Peyer's patch (tissue), 4 donors: ENCODE measurements at regions not wholly inside any gene's neighbourhood (a gene's known extent, or its start where the extent isn't known, plus 50 kb on each side); places are given as distances from the start of the nearest gene placed in this dataset.

Source experiments
- POLR2A ChIP-seq, 2 donors: fragments of 450-650 bp; IDR thresholded peaks; one replicate each; pipeline ENCODE4 v1.5.1; 2017; ENCODE audit warnings: antibody characterized with exemption in 2 of 2, mild to moderate bottlenecking in 2 of 2, moderate library complexity in 2 of 2
- TF ChIP-seq, protein P1 (sequence below), 6 experiments: fragments of 450-650 bp in 4 of 6; fragments of 200-600 bp in 2 of 6; sonication (generic) in 1 of 6; IDR thresholded peaks; one replicate each; pipeline ENCODE4 v1.5.1; 2017 to 2019; ENCODE audit warnings: antibody characterized with exemption in 6 of 6, mild to moderate bottlenecking in 3 of 6, moderate library complexity in 1 of 6

- TF ChIP-seq, protein P1, sequence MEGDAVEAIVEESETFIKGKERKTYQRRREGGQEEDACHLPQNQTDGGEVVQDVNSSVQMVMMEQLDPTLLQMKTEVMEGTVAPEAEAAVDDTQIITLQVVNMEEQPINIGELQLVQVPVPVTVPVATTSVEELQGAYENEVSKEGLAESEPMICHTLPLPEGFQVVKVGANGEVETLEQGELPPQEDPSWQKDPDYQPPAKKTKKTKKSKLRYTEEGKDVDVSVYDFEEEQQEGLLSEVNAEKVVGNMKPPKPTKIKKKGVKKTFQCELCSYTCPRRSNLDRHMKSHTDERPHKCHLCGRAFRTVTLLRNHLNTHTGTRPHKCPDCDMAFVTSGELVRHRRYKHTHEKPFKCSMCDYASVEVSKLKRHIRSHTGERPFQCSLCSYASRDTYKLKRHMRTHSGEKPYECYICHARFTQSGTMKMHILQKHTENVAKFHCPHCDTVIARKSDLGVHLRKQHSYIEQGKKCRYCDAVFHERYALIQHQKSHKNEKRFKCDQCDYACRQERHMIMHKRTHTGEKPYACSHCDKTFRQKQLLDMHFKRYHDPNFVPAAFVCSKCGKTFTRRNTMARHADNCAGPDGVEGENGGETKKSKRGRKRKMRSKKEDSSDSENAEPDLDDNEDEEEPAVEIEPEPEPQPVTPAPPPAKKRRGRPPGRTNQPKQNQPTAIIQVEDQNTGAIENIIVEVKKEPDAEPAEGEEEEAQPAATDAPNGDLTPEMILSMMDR (IDR thresholded peaks at IDR 0.05): no peak
- TF ChIP-seq POLR2A (IDR thresholded peaks at IDR 0.05): no peak
Observed at GRCh38 chr6:9986273-9986672, 428.6 kb downstream of the TFAP2A start.
